H1 (cell line): ENCODE measurements at regions not wholly inside any gene's neighbourhood (a gene's known extent, or its start where the extent isn't known, plus 50 kb on each side); places are given as distances from the start of the nearest gene placed in this dataset.

Experiments used
- CTCF ChIA-PET: fragments of 300-600 bp; sonication (Branson Sonifier 250); formaldehyde crosslinking; loops from one replicate; lab custom pipeline; 2021; ENCODE audit not compliant: partially characterized antibody; lab: Charles Lee
- POLR2A ChIA-PET: fragments of 300-600 bp; sonication (Branson Sonifier 250); formaldehyde crosslinking; loops from one replicate; lab custom pipeline; 2021; ENCODE audit warnings: inconsistent platforms; ENCODE audit not compliant: partially characterized antibody; lab: Charles Lee
- DNase-seq, 2 experiments: peaks; one replicate each; pipeline versions ENCODE4 v3.0.0 to v3.0.0-alpha.2; 2010 to 2022; ENCODE audit warnings: low spot score in 2 of 2, low read depth in 1 of 2, mixed read lengths in 1 of 2
- FAIRE-seq: peaks from 2 replicates; lab custom pipeline; 2011; peaks lifted over from hg19 to GRCh38; lab: Jason Lieb, UNC
- H2AFZ ChIP-seq: 2 replicates; pipeline ENCODE4 v1.8.1; 2012; ENCODE audit warnings: low read length, inconsistent platforms
- H2AK5ac ChIP-seq: 2 replicates; pipeline ENCODE4 v1.6.1; 2013; ENCODE audit warnings: low read depth, low read length
- H2BK120ac ChIP-seq: replicated peaks from 2 replicates; pipeline ENCODE3; 2013; ENCODE audit warnings: low read depth, low read length, inconsistent platforms
- H2BK12ac ChIP-seq: 2 replicates; pipeline ENCODE4 v1.6.1; 2013; ENCODE audit warnings: low read depth, low read length
- H2BK15ac ChIP-seq: 2 replicates; pipeline ENCODE4 v1.6.1; 2013; ENCODE audit warnings: low read length
- H2BK20ac ChIP-seq: 2 replicates; pipeline ENCODE4 v1.6.1; 2013; ENCODE audit warnings: low read length
- H2BK5ac ChIP-seq: 2 replicates; pipeline ENCODE4 v1.6.1; 2013; ENCODE audit warnings: low read depth, low read length
- H3K14ac ChIP-seq: 2 replicates; pipeline ENCODE4 v1.6.1; 2013; ENCODE audit warnings: inconsistent platforms; ENCODE audit not compliant: insufficient read length
- H3K18ac ChIP-seq: 2 replicates; pipeline ENCODE4 v1.6.1; 2013; ENCODE audit warnings: low read length; ENCODE audit errors: extremely low read depth
- H3K23ac ChIP-seq: 2 replicates; pipeline ENCODE4 v1.6.1; 2013; ENCODE audit warnings: inconsistent platforms; ENCODE audit not compliant: insufficient read length
- H3K23me2 ChIP-seq: 2 replicates; pipeline ENCODE4 v1.6.1; 2013; ENCODE audit warnings: low read depth, low read length
- H3K27ac ChIP-seq: 2 replicates; pipeline ENCODE4 v1.6.1; 2011; ENCODE audit warnings: low read depth, low read length, inconsistent platforms
- H3K27me3 ChIP-seq, 4 experiments: replicated peaks in 1 of 4; 1 replicate in 1 of 4; 2 replicates in 3 of 4; pipeline versions ENCODE4 v1.6.1 to v1.8.1; 2011 to 2013; ENCODE audit warnings: low read length in 3 of 4, mild to moderate bottlenecking in 3 of 4, inconsistent platforms in 2 of 4, mixed read lengths in 2 of 4, moderate library complexity in 1 of 4; ENCODE audit not compliant: control insufficient read depth in 3 of 4, insufficient read depth in 3 of 4; ENCODE audit errors: extremely low read depth in 1 of 4
- H3K36me3 ChIP-seq, 4 experiments: 2 replicates each; pipeline versions ENCODE4 v1.6.1 to v1.8.1; 2011 to 2013; ENCODE audit warnings: mild to moderate bottlenecking in 4 of 4, low read length in 3 of 4, moderate library complexity in 2 of 4, control low read depth in 1 of 4, inconsistent platforms in 1 of 4; ENCODE audit not compliant: insufficient read depth in 4 of 4, control insufficient read depth in 2 of 4
- H3K4ac ChIP-seq: replicated peaks from 2 replicates; pipeline ENCODE3; 2013; ENCODE audit warnings: low read length, low read depth, mixed read lengths, inconsistent platforms; ENCODE audit not compliant: insufficient read length
- H3K4me1 ChIP-seq, 4 experiments: replicated peaks in 1 of 4; 1 replicate in 1 of 4; 2 replicates in 3 of 4; pipeline versions ENCODE4 v1.6.1 to v1.8.1; 2011 to 2013; ENCODE audit warnings: low read length in 3 of 4, inconsistent platforms in 2 of 4, mixed read lengths in 1 of 4; ENCODE audit not compliant: insufficient read depth in 4 of 4, control insufficient read depth in 3 of 4
- H3K4me2 ChIP-seq, 2 experiments: 2 replicates each; pipeline versions ENCODE4 v1.6.1 to v1.8.1; 2011 to 2013; ENCODE audit warnings: low read depth in 2 of 2, low read length in 2 of 2, control low read depth in 1 of 2, inconsistent platforms in 1 of 2, mild to moderate bottlenecking in 1 of 2; ENCODE audit not compliant: insufficient read depth in 1 of 2
- H3K4me3 ChIP-seq, 4 experiments: fragments of 200-600, 300-600 bp in 1 of 4; sonication (generic), shearing (Covaris generic), sonication (Bioruptor Twin) in 1 of 4; 2 replicates each; pipeline versions ENCODE4 v1.5.1 to v1.8.1; 2011 to 2016; ENCODE audit warnings: low read length in 4 of 4, low read depth in 3 of 4, control low read depth in 2 of 4, inconsistent platforms in 2 of 4, mild to moderate bottlenecking in 2 of 4, mixed read lengths in 1 of 4, moderate library complexity in 1 of 4; ENCODE audit not compliant: insufficient read depth in 2 of 4; ENCODE audit errors: extremely low read depth in 1 of 4
- H3K56ac ChIP-seq: replicated peaks from 2 replicates; pipeline ENCODE3; 2013; ENCODE audit warnings: low read depth, mild to moderate bottlenecking, mixed read lengths, low read length, inconsistent platforms; ENCODE audit not compliant: insufficient read length
- H3K79me1 ChIP-seq: 2 replicates; pipeline ENCODE4 v1.6.1; 2013; ENCODE audit warnings: low read depth, low read length, control low read depth
- H3K79me2 ChIP-seq, 2 experiments: 2 replicates each; pipeline versions ENCODE4 v1.6.1 to v1.8.1; 2012 to 2013; ENCODE audit warnings: low read length in 2 of 2, mild to moderate bottlenecking in 2 of 2, inconsistent platforms in 1 of 2; ENCODE audit not compliant: insufficient read depth in 2 of 2, control insufficient read depth in 1 of 2
- H3K9ac ChIP-seq, 4 experiments: replicated peaks in 1 of 4; 1 replicate in 1 of 4; 2 replicates in 3 of 4; pipeline versions ENCODE4 v1.6.1 to v1.8.1; 2011 to 2013; ENCODE audit warnings: low read depth in 3 of 4, low read length in 3 of 4, control low read depth in 2 of 4, mild to moderate bottlenecking in 2 of 4, moderate library complexity in 2 of 4, inconsistent platforms in 1 of 4; ENCODE audit errors: extremely low read depth in 1 of 4
- H3K9me3 ChIP-seq, 2 experiments: 2 replicates each; pipeline versions ENCODE4 v1.6.1 to v1.8.1; 2012 to 2013; ENCODE audit warnings: mild to moderate bottlenecking in 2 of 2, moderate library complexity in 2 of 2, control low read depth in 1 of 2, inconsistent platforms in 1 of 2, low read depth in 1 of 2, low read length in 1 of 2, mixed read lengths in 1 of 2; ENCODE audit not compliant: insufficient read depth in 2 of 2
- H4K20me1 ChIP-seq, 2 experiments: replicated peaks in 1 of 2; 2 replicates each; pipeline versions ENCODE3 to v1.8.1; 2011 to 2013; ENCODE audit warnings: inconsistent platforms in 2 of 2, low read length in 2 of 2, mild to moderate bottlenecking in 1 of 2; ENCODE audit not compliant: insufficient read depth in 2 of 2, control insufficient read depth in 1 of 2
- H4K5ac ChIP-seq: 2 replicates; pipeline ENCODE4 v1.6.1; 2013; ENCODE audit warnings: low read length, low read depth, mixed read lengths, inconsistent platforms; ENCODE audit not compliant: insufficient read length
- H4K8ac ChIP-seq: 2 replicates; pipeline ENCODE4 v1.8.0; 2013; ENCODE audit warnings: mild to moderate bottlenecking, moderate library complexity, low read length, inconsistent platforms; ENCODE audit not compliant: insufficient read depth; ENCODE audit errors: extremely low read depth
- H4K91ac ChIP-seq: replicated peaks from 2 replicates; pipeline ENCODE3; 2013; ENCODE audit warnings: low read length, mixed read lengths, inconsistent platforms; ENCODE audit not compliant: insufficient read length
- GABPA ChIP-seq: IDR thresholded peaks from 2 replicates; pipeline ENCODE4 v1.6.1; 2011; ENCODE audit warnings: mild to moderate bottlenecking, low read length, moderate library complexity, borderline replicate concordance; ENCODE audit not compliant: insufficient read depth
- WGBS, 2 experiments: shearing (Covaris generic) in 1 of 2; methylation state at CpG; one replicate each; pipeline versions ENCODE4 v1.1.6 to v1.1.7; 2013 to 2015; ENCODE audit warnings: low lambda C conversion rate in 2 of 2, mixed read lengths in 2 of 2, inconsistent platforms in 1 of 2, low coverage in 1 of 2, missing lambda C conversion rate in 1 of 2; ENCODE audit not compliant: insufficient replicate concordance in 2 of 2, insufficient coverage in 1 of 2, insufficient read length in 1 of 2; ENCODE audit errors: extremely low coverage in 1 of 2, missing lambda C conversion rate in 1 of 2; 5-methylcytosine and 5-hydroxymethylcytosine counted together

DNA sequence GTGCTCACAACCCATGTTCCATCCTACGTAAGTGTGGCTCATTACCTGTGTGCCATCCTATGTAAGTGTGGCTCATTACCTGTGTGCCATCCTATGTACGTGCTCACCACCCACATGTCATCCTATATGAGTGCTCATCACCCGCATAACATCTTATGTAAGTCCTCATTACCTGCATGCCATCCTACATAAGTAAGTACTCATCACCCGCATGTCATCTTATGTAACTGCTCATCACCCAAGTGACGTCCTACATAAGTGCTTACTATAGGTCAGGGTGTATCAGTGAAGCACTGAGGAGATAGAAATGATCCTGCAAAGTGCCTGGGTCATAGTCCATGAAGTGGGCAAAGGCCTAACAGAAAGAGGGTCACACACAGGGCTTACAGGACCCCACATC is 93.1 kb downstream of the AXIN2 start:
- no peaks in the 10 kb centered on the region for H3K4me1 ChIP-seq
- no peaks in the 10 kb centered on the region for H3K23me2 ChIP-seq
- no peak overlapping the region for H2AK5ac ChIP-seq
- H3K79me1 ChIP-seq = no peaks in the 10 kb centered on the region; the same call in 1 of the 2 replicates
- H3K4ac ChIP-seq = no peak overlapping the region
- H3K14ac ChIP-seq = no peak overlapping the region
- H3K27me3 ChIP-seq = no peaks in the 10 kb centered on the region
- no peak overlapping the region for H2BK120ac ChIP-seq
- no peaks in the 10 kb centered on the region for H3K79me2 ChIP-seq
- no peak overlapping the region for H2BK12ac ChIP-seq
- H2BK15ac ChIP-seq = no peak overlapping the region
- H3K27ac ChIP-seq = no peak overlapping the region
- no peak overlapping the region for H3K18ac ChIP-seq
- no peak overlapping the region for H3K4me2 ChIP-seq
- no peak overlapping the region for H4K5ac ChIP-seq
- DNase-seq = no peak
- H4K8ac ChIP-seq = no peak overlapping the region
- H3K9me3 ChIP-seq = no peaks in the 10 kb centered on the region
- no peak overlapping the region for H4K91ac ChIP-seq
- H2BK20ac ChIP-seq = no peak overlapping the region
- no peaks in the 10 kb centered on the region for H3K36me3 ChIP-seq
- no peak overlapping the region for H3K4me3 ChIP-seq
- H3K23ac ChIP-seq = no peak overlapping the region
- CTCF ChIA-PET = no interaction called here
- H3K9ac ChIP-seq = no peak overlapping the region
- 92% methylated on average over 5 of the region's 5 CpGs; no CpG with 5 or more reads in 1 of the 2 experiments for WGBS, 2 experiments
- H4K20me1 ChIP-seq = no peaks in the 10 kb centered on the region
- H2AFZ ChIP-seq = no peak overlapping the region
- FAIRE-seq = no peak
- H3K56ac ChIP-seq = no peak overlapping the region
- H2BK5ac ChIP-seq = no peak overlapping the region
- POLR2A ChIA-PET = no interaction called here
- TF ChIP-seq GABPA = no peak
